GM19240 (cell line): ENCODE measurements at regions not wholly inside any gene's neighbourhood (a gene's known extent, or its start where the extent isn't known, plus 50 kb on each side); places are given as distances from the start of the nearest gene placed in this dataset.

Experiments
- DNase-seq: peaks from one replicate; pipeline ENCODE4 v3.0.0; 2011; ENCODE audit warnings: low spot score; ENCODE audit not compliant: insufficient read length

DNA sequence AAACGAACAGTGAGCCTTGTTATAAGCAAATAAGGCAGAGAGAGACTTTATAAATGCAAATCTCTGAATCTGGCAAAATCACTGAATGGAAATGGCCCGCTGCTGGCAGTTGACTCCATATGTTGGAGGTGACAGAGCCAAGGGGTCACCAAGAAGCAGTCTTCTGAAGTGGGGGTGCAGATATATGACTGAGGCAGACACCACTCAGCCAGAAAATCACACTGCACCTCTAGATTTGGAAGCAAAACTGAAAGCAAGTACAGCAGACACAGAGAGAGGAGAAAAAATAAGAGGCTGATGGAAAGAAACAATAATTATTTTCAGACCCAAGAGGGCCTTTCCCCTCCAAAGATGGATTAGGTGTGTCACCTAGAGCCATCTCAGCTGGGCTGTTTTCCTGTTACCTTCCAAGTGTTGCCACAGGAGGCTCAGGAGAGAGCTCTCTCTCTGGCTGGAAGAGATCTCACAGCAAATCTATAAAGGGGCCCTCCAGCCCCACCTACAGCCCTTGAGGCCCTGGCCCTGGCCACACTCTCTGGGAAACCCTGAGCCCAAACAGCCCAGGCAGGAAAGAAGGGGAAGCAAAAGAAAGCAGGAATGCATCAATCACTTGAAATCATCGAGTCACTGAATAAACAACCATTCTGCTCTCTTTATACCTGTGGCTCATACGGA is 585.1 kb upstream of the PSMD7 start:
- DNase-seq = no peak

DNA sequence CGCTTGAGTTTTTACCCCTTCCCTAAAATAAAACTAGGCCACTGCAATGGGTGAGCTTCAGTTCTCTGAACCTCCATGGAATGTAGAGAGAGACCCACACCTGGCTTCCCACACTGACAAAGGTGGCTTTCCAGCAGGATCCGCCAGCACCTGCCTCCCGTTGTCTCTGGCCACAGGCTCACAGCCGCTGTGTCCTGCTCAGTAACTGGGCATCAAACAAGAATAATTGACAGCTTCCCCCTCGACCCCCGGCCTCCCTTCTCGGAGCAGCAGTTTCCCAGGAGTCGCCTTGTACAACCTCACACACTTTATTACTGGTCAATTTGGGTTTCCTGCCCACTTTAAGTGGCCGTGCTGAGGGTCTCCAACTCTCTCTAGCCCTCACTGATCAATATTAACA is 586.1 kb upstream of the PSMD7 start:
- DNase-seq = no peak

DNA sequence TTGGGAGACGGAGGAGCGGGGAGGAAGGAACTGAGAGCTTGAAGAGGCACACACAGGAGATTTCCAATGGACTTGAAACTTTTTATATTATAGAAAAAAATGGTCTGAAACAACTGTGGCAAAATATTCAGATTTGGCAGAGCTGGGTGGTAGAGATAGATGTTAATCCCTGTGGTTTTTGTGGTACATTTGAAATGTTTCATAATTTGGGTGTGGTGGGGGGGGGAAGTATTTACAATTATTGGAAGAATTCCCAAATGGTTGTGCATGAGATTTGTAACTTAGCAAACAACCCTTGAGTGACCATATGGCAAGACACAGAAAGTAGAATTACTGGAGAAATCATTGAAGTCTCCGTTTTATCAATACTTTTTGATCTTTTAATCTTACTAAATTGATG is 588.8 kb upstream of the PSMD7 start:
- no peak for DNase-seq

DNA sequence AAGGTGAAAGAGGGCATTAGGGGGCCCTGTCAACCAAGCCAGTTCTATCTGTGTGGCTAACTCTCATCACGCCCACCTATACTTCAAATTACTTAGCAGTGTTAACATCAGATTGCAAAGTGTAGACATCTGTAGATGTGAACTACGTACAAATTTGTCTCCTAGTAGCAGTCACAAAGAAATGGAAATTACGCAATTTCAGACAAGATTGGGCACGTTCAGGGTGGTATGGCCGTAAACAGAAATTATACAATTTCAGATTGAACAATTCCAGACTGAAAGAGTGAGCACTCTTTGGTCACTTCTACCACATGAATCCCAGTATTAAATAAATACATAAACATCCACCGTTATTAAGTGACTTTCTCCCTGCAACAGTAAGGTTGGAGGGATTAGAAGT is 592.7 kb upstream of the PSMD7 start:
- DNase-seq = no peak

DNA sequence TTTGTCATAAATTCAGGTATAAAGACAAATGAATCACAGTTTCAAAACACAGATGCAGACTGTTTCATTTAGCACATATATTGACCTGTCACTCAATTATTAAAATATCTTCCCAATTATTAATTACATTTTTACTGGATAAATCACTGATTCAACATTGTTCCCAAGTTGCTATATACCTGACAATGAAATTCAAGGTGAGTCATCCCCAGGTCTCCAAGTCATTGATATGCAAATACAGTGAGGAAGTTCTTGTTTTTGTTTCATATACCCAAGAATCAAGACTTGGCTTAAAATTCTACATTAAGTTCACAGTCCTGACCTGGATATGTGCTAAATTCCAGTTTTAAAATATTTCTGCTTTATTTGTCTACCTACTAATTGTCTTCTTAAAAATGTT is 599.3 kb upstream of the PSMD7 start:
- no peak for DNase-seq

DNA sequence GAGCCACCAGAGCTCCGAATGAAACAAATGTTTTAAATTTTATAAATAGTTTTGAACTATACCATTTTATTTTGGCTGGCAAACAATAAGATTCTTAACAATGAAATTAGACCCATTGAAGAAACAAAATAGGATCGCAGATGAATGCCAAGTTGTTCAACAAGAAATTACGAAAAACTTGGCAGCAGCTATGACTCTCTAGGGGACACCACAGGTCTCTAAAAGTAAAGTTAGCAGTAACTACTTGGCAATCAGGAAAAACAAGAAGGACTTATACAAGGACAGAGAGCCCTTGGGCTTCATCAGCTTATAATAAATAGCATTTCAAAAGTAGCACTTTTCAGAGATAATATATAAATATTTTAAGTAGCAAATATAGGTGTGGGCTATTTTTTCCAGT is 603.8 kb upstream of the PSMD7 start:
- DNase-seq = no peak

DNA sequence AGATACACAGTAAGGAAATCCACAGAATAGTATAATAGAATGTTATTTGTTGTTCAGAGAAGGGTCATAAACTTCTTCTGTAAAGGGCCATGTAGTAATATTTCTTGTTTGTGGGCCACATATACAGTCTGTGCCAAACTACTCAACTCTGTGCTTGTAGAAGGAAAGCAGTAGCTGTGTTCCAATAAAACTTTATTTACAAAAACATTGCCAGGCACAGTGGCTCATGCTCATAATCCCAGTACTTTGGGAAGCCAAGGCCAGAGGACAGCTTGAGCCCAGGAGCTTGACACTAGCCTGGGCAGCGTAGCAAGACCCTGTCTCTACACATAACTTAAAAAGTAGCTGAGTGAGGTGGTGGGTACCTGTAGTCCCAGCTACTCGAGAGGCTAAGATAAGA is 612.8 kb upstream of the PSMD7 start:
- no peak for DNase-seq

DNA sequence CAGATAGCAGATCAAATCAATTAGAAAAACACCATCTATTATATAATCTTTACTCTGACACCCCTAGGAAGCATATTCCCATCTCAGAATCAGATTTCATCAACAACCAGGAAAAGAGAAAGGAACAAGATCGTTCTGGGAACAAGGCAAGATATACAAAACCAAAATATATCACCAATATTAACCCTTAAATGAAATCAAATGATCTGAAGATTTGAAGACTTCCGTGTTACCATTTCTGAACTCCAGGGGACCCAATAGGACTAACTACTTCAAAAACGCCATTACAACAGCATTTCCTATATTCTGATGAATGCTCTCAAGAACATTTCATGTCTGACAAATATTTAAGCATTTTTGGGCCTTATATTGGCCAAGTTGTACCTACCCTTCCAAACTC is 624.2 kb upstream of the ZFHX3 start:
- DNase-seq = no peak

DNA sequence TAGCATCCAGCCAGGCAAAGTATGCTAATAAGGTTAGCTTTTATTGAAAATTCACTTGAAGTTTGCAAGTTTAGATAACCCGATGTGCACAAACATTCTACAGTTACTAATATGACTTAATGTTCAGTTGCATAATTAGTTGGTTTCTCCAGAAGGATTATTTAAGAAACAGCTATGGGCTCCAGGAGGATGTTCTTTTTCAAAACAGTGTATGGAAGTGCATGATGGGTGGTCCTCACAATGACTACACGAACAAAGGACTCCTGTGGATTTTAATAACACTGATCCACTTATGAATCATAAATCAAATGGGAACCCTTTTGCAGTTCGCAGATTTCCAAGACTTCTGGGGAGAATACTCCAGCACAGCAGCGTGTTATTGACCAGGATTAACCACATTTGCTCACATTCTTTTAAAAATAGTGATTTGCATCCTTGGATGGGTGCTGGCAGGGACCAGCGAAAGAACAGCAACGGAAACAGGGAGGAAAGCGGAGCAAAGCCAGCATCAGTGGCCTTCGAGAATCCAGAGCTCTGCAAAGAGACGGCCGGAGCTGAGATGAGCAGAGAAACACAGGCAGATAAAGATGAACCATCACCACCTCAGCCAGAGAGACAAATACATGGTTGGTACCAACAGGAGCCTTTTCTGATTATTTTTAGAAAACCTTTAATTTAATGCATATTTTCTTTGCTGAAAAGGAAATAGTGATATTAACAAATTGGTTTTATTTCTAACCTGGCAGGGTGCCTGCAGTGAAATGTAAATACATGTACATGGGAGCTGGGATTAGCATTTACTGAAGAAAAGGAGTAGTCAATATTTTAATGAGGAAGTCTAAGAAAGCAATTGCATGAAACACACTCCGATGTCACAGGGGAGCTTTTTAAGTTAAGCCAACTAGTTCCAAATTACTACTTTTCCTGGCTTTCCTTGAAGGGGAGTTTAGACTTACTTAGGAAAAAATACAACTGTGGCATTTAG is 623.2 kb upstream of the ZFHX3 start:
- no peak for DNase-seq

DNA sequence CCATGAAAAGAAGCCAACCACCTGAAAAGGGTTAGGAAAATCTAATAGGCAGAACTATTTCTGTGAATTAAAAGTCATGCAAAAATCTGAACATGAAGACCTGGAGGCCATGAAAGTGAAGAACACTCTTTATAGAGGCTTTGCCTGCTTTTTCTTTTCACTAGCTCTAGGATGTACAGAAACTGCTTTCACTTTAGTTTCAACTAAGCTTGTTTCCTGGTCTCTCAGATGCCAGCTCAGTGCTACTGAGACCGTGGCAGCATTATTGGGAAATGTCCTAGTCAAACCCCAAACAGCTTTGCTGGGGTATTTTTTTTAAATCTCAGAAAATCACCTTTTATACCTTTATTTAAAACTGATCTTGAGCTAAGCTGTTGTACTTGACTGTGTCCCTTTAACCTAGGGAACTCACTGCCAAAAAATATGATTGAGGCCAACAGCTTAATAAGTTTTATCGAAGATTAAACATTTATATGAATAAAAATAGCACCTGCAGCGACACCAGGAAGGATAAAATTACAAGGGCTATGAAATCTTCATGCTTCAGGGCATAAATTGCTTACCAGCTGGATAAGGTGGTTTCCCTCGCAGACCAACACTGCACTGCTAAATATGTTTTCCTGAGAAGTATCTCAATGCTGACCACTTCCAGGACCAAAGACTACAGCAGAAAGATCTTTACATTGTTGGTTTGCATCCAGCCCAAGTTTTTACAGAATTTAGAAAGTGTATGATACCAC is 621.8 kb upstream of the ZFHX3 start:
- no peak for DNase-seq

DNA sequence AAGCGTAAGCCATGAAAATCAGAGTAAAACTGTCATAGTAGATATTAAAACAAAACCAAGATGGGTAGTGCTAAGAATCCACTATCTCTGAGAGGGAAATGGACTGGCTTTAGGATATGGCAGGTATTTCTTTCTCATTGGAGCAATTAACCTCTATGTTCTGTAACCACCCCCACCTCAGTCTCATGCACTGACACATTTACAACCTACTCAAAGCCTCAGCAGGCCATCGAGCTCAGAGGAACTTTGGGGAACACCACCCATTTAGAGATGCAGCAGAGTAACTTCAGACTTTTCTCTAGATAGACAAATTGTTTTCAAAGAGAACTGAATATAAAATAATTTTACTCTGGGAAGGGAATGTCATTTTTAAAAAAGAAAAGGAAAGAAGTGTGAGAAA is 615.8 kb upstream of the ZFHX3 start:
- no peak for DNase-seq

DNA sequence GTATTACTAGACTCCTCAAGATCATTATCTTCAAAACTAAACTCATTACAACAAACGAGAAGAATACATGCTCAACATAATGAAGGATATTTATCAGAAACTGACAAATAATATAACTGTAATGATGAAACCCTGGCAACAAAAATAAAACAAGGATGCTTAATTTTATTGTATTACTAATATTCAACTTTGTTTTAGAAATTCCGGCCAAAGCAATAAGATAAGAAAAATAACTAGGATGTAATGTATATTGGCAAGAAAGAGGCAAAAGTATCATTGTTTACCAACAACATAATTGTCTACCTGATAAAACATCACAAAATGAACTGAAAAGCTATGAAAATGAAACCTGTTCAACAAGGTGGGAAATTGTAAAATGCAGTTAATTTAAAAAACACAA is 588.3 kb upstream of the ZFHX3 start:
- DNase-seq = no peak

DNA sequence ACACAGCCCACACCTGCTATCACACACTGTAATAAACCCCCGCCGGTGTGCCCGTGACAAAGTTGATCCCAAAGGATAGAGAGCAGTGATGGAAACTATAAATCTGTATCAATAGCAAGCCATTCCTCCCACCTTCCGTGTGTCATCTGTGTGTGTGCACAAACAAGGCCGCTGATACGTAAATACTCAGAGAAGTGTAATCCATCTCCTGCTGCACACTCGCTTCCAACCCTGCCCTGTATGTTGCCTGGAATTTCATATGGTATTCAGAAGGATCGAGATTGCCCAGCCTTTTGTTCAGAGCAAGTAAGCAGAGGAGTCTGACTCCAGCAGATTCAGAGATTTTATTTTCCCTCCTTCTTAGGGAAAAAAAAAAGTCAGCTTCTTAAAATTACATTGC is 581.1 kb upstream of the ZFHX3 start:
- no peak for DNase-seq

DNA sequence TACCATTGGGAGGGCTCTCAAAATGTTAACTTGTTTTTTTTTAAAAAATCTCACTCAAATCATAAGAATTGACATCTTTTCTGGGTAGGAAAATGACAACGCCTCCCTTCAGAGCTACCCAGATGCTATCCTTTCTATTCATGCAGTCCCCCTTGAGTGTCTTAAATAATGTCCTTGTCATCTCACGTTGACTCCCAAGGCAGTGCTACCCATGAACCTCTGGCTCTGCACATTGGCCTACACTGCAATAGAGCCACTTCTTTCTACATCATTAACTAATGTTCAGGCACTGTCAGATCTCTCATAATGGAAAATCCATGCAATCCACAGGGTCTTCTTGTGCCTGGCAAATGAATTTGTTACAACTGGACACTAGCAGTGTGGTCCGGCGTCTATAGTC is 569.8 kb upstream of the ZFHX3 start:
- no peak for DNase-seq

DNA sequence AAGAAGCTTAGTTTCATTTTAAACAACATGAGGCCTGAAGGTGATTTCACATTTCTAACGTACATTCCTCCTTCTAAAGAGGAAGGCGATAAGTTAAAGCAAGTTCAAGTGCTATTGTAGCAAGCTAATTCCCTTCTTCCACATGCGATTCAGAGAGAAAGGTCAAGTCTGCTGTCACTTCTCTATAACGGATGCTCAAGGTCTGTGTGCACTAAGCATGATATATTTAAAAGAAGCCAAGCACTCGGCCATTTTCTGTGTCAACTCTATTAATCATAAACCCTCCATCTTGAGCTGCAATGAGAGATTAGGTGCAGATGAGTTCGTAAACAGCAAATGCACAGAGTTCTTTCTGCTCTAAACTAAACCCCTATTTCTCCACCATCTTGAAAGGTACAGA is 568.8 kb upstream of the ZFHX3 start:
- no peak for DNase-seq

DNA sequence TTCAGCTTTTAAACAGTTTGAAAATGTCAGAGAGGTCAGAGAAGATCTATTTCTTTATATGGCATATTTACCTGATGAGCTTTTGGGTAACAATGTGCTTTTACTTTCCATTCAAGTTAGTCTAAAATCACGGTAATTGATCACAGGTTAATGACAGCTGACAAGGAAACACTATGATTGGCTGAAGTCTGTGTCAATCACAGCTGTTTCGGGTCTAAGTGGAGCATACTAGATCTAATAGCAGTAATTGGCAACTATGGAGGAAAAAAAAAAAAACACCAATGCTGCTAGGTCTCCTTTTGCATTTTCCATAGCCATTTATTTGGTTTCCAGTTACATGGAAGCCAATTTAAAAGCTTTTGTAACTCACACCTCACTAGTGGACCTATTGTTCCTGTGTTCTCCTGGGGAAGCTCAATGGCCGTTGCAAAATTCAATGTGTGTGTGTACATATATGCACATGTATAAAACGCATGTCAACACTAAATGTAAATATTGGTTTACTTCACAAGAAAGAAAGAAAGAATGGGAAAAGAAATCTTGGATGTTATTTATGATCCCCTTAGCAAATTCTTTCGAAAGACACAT is 568.3 kb upstream of the ZFHX3 start:
- no peak for DNase-seq

DNA sequence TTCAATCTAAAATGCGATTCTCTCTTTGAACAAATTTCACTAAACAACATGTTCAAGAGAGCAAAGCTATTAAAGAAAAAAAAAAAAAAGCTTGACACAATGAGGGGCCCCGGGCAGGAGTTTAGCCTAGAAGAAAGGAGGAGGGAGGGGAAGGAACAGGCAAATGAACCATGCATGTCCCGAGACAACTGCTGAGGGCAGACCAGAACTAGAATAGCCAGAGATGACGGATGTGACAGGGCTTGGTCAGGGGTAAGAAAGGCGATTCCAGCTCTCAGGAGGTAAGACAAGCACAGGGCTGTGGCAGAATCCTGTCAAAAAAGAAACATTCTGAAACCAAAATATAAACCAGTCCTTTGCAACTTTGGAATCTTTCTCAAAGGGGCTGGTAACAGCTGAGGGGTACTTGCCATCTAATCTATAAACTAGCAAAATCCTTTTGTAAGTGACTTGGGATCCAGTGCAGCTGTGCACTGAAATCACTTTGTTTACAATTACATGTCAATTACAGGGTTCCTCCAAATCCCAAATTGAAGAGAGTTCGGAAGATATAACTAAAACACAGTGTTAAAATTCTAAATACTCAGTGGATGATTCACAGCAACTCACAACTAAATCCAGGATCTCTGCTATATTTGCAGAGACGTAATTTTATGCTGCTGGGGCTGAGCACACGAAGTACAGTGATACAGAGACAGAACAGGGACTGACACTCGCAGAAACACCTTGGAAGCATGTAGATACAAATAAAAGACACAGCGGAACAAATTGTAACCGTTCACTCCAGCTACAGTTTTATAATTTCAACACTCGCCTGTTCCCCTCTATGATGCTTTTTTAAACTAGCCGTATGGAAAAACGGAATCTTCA is 567.4 kb upstream of the ZFHX3 start:
- no peak for DNase-seq

DNA sequence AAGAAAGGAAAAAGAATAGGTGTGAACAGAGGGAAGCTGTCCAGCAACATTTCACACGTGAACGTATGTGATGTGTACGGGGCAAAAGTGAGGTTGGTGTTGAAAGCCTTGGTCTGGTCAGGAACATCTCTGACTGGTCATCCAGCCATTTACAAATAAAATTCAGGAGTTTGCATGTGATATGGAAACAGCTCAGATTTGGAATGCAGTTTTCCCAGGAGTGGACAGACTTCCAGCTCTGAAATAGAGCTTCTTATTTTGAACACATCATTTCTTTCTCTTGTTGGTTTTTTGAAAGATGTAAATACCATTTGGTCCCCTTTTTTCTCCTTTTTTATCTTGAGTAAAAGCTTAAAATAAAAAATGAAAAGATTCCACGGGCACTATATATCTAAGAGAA is 566.2 kb upstream of the ZFHX3 start:
- no peak for DNase-seq

DNA sequence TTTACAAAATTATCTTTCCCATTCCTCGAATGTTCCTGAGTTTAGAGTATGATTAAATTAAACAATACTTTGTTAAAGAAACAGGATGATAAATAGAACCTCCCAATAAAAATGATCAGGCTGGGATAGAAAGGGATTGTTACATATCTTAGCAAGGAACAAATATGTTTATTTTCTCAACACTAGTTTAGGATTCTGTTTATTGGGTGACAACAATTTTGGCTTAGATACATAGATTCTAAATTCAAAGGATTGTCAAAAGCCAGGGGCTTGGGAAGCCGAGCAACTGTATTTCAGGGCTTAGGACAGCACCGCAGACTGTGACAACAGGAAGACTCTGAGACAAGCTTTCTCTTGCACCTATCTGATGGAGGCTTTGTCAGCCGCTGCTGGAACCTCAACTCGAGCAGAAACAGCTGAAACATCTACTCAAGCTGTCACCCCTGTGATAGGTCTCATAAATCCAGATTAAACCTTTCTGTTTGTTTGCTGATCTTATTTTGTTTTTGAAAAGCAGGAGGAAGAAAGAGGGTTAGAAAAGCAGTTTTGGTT is 562.8 kb upstream of the ZFHX3 start:
- DNase-seq = no peak

DNA sequence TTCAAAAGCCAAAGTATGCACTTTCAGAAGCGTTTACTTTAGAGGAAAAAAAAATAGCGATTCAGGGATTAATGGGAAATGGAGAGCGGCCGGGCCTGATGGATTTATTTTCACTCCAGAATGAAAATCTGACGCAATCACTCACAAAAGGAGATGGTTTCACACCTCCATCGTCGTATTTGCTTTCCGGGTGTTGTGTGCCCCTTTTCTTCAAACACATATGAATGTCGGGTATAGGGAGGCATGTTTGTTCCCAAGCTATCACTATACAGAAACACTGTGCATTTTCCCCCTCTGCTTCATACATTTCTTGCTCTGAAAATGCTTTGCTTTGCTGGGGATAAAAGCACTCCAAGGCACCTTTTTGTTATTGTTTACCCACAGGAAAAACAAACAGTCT is 562.2 kb upstream of the ZFHX3 start:
- no peak for DNase-seq

DNA sequence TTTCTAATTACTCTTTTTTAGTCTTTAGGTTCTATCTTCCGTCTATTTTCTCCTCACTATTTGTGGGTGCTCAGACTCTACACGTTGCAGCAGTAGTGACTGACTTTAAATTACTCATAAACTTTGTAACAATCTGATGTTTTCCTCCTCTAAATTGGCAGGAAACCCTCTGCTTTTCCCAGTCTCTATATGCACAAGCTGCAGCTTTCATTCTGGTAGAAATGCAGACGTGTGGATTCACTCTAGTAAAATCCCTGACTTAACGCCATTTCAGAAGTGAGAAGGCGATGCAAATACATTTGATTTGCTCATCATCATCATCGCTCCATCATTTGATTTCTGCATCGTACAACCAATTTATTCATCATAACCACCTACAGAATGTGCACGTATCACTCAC is 561.0 kb upstream of the ZFHX3 start:
- no peak for DNase-seq
